ENCODE measurements at regions not wholly inside any gene's neighbourhood (a gene's known extent, or its start where the extent isn't known, plus 50 kb on each side); places are given as distances from the start of the nearest gene placed in this dataset.

GRCh38 chr10:109239371-109239770, 683.9 kb downstream of the XPNPEP1 start:
- H3K9ac ChIP-seq (ENCODE audit: low read depth, low read length) = no peak overlapping the region
- H4K20me1 ChIP-seq (ENCODE audit: insufficient read depth, low read length) = no peaks in the 10 kb centered on the region
- DNase-seq = peak; percentile 61
- no peaks in the 10 kb centered on the region for H3K9me3 ChIP-seq (ENCODE audit: control insufficient read depth, insufficient read depth, low read length)
- no peak overlapping the region for H3K4me3 ChIP-seq (ENCODE audit: insufficient read depth, low read depth, low read length)
- no peak overlapping the region for H3K56ac ChIP-seq (ENCODE audit: extremely low read depth, insufficient read depth, low read length)
- intact Hi-C loops (cut with micrococcal nuclease) (no loop called here), in situ Hi-C loops (cut with MboI; ENCODE audit: low sequenced_read_pairs) (no loop called here), dilution Hi-C loops (cut with HindIII; ENCODE audit: low sequenced_read_pairs, unreplicated experiment) (no loop called here)
- no peak overlapping the region for H2AK5ac ChIP-seq (ENCODE audit: low read depth, low read length)
- no peaks in the 10 kb centered on the region for H3K79me1 ChIP-seq (ENCODE audit: low read depth in 1 of 2, low read length in 2 of 2)
- no peak overlapping the region for H3K27ac ChIP-seq (ENCODE audit: insufficient read depth, low read length)
- no peak overlapping the region for H2BK120ac ChIP-seq (ENCODE audit: low read depth, low read length)
- ChIA-PET POLR2A (ENCODE audit: unreplicated experiment) (no interaction called here), CTCF (interaction anchor here (0.8 kb wide), 1 partner anchor 52 kb away, joined by 4 read pairs; no protein-coding TSS in a partner anchor)
- no peak overlapping the region for H3K23ac ChIP-seq (ENCODE audit: low read depth, low read length)
- no TSS peak for BruUV-seq (replicated peaks)
- peak; percentile 98 for ATAC-seq (ENCODE audit: low read depth)
- H2AFZ ChIP-seq (replicated peaks; ENCODE audit: low read length, poor library complexity) = no peak overlapping the region
- no peak overlapping the region for H3K14ac ChIP-seq (replicated peaks; ENCODE audit: low read depth, low read length)
- H3K4ac ChIP-seq (ENCODE audit: low read depth, low read length) = no peak overlapping the region
- H4K8ac ChIP-seq (ENCODE audit: low read depth in 2 of 2, low read length in 2 of 2) = no peak overlapping the region
- H3K4me2 ChIP-seq (ENCODE audit: low read depth, low read length) = no peak overlapping the region
- H3K36me3 ChIP-seq (ENCODE audit: control insufficient read depth, insufficient read depth, low read length) = no peaks in the 10 kb centered on the region
- H2BK20ac ChIP-seq (ENCODE audit: low read depth, low read length) = no peak overlapping the region
- H2AK9ac ChIP-seq (replicated peaks; ENCODE audit: low read depth, low read length, poor library complexity) = no peak overlapping the region
- no peaks in the 10 kb centered on the region for H3K27me3 ChIP-seq (ENCODE audit: control insufficient read depth, insufficient read depth, low read length)
- no peak overlapping the region for H2BK15ac ChIP-seq (ENCODE audit: low read depth, low read length)
- H3K18ac ChIP-seq (ENCODE audit: low read depth, low read length) = no peak overlapping the region
- H2BK5ac ChIP-seq (ENCODE audit: low read depth, low read length, poor library complexity, severe bottlenecking) = no peak overlapping the region
- TF ChIP-seq FOS (IDR thresholded peaks at IDR 0.05; ENCODE audit: low read depth, low read length) (no peak), CHD1 (IDR thresholded peaks at IDR 0.05; ENCODE audit: low read depth, low read length) (no peak)
- peaks cover 5% of the 10 kb centered on the region; the same call in 1 of the 2 replicates for H3K9me1 ChIP-seq (ENCODE audit: insufficient read depth, low read length)
- no peak overlapping the region for H4K5ac ChIP-seq (ENCODE audit: low read depth, low read length)
- H4K91ac ChIP-seq (ENCODE audit: insufficient read depth, low read depth, low read length) = no peak overlapping the region
- no peaks in the 10 kb centered on the region for H3K4me1 ChIP-seq (ENCODE audit: control insufficient read depth, insufficient read depth, low read length)

Data from IMR-90 (cell line).